Prostate gland (tissue), 2 donors: ENCODE measurements at regions not wholly inside any gene's neighbourhood (a gene's known extent, or its start where the extent isn't known, plus 50 kb on each side); places are given as distances from the start of the nearest gene placed in this dataset.

Experiments
- CTCF ChIP-seq, 4 experiments: fragments of 200-600 bp in 2 of 4; fragments of 450-650 bp in 2 of 4; sonication (generic) in 2 of 4; IDR thresholded peaks; 1 replicate in 3 of 4; 2 replicates in 1 of 4; pipeline ENCODE4 v1.5.1; 2016 to 2019; ENCODE audit warnings: antibody characterized with exemption in 4 of 4, mild to moderate bottlenecking in 2 of 4, moderate library complexity in 2 of 4
- POLR2AphosphoS5 ChIP-seq: sonication (generic); formaldehyde crosslinking; IDR thresholded peaks from one replicate; pipeline ENCODE4 v1.6.1; 2017; ENCODE audit warnings: antibody characterized with exemption

- TF ChIP-seq CTCF (IDR thresholded peaks at IDR 0.05) = no peak
- no peak for TF ChIP-seq POLR2AphosphoS5
Measured at GRCh38 chr22:47295982-47296381, 533.5 kb downstream of the TBC1D22A start.
